Non-pigmented ciliary epithelial cell (primary cell): ENCODE measurements at regions not wholly inside any gene's neighbourhood (a gene's known extent, or its start where the extent isn't known, plus 50 kb on each side); places are given as distances from the start of the nearest gene placed in this dataset.
A peak's percentile ranks its signal among the peaks of the same experiment; 100 is the strongest.
"Not testable (repeated sequence)": the region's sequence is repeated elsewhere in the genome, so short reads cannot be mapped to it uniquely, and the experiment has no call there.

Experiments used
- DNase-seq: peaks from one replicate; pipeline ENCODE4 v3.0.0-alpha.2; 2010; ENCODE audit warnings: low read depth

DNA sequence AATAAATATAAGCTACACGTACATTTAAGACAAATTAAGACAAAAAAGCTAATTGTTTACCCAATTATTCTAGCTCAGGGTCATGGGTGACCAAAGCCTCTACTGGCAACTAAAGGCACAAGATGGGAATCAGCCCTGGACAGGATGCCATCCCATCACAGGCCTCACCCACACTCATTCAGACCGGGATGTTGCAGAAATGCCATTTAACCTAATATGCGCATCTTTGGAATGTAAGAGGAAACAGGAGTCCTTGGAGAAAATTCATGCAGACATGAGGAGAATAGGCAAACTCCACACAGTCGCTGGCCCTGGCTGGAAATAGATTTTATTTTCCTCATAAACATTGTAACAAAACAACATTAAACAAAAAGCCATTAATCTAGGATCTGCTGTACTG, 2003.8 kb upstream of the CDH9 start:
- no peak for DNase-seq

DNA sequence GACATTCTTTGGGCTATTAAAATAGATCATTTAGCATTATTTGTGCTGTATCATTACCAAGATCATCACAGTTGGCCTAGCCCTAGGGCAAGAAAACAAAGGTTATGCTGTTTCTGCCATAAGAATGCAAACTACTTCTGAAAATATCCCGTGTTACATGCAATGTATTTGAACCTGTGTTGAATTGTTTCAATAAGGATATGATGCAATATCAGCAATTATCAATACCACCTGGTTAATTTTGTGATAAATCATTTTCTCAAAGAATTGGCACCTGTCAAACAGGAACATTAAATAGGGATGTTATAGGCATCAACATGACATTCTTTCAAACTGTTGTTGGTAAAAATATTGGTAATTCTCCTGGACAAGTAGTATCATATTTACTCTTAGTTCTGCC, 2002.0 kb upstream of the CDH9 start:
- no peak for DNase-seq

DNA sequence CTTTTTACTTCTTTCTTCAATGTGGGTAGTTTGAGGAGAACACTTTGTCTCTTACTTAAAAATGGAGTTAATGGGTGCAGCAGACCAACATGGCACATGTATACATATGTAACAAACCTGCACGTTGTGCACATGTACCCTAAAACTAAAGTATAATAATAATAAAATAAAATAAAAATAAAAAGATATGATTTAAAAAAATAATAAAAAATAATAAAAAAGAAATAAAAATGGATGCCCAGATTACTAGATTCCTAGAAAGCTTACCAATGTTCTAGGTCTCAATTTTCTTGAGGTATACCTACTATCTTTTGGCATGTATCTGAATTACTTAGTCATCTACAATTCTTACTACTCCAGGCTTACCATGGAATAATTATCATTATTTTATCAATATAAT, 2001.6 kb upstream of the CDH9 start:
- no peak for DNase-seq

DNA sequence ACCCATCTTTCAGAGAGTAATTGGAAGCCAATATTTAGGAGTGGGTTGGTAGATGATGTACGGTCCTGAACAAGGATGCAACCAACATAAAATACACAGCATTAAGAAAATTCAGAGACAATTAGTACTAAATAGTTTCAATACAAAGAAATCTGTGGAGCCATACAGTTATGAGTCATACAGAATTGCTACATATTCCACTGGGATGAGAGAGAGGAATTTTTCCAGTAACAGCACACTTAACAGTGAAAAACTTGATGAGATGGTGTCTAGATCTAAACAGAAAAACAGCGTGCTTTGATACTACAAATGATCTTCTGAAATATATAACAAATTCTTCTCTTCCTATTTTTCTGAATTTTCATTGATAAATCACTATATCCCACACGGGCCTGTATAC, 1999.3 kb upstream of the CDH9 start:
- DNase-seq, result no peak

DNA sequence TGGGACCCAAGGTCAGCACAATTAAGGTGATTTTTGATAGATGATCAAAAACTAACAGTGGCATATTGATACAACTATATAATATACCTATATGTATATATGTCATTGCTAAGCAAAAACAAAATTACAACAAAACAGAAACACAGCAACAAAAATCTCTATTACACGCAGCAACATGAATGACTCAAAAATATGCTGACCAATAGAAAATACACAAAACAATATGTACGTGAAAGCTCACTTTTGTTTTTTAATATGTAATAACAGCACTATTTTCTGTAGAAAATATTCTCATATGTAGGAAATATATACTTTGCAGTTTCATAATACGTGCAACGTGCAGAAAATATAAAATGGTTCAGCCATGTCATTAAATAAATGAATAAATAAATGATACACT, 1985.7 kb upstream of the CDH9 start:
- no peak for DNase-seq

DNA sequence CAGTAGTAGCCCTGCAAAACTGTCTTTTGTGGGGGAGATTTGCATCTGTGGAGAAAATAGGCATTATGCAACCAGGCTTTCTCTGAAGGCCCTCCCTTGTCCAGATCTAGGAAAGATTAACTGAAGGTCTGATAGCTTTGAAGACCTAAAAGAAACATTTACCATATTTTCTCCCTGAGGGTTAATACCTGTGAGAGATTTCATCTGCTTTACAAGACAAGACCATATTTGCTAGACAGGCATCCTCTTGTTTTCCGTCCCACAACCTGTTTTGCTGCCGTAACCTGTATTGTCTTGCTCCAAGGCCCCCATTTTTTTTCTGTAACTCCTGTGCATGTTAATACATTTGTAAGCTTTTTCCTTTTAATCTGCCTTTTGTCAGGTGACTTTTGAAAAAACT, 1985.2 kb upstream of the CDH9 start:
- no peak for DNase-seq

DNA sequence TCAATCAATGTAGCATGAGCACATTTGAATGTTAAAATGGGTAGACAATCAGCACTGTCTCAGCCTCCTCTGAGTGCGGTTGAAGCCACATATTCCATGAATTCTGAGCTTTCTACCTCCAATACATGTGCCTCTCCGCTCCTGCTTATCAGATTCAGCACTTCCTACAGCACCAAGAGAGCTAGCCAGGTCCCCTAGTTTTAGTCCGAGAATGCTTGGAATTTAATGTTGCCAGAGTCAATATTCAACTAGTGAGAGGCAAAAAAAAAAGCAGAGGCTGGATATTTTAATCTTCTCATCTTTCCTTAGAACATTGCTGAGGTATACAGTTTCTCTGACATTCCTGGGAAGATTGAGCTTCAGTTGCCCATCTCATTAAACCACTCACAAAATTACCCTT, 1979.1 kb upstream of the CDH9 start:
- DNase-seq, result no peak

DNA sequence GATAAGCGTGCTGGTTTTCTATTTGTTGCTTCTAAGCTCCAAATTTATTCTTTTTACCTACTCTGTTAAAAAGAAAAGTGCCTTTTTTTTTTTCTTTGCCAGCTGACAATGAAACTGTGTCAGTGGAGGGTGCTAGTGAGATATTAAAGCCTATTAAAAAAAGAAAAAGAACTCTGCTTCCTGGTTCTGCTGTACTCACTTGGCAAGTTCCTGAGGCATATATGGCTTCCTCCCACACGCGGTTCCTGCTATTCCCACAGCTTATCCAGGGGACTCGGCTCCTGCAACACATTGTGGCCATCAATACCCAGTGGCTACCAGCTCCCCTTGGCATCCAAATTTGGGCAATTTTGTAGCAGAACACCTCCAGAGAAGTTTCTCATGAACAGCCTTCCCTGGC, 1977.7 kb upstream of the CDH9 start:
- no peak for DNase-seq

DNA sequence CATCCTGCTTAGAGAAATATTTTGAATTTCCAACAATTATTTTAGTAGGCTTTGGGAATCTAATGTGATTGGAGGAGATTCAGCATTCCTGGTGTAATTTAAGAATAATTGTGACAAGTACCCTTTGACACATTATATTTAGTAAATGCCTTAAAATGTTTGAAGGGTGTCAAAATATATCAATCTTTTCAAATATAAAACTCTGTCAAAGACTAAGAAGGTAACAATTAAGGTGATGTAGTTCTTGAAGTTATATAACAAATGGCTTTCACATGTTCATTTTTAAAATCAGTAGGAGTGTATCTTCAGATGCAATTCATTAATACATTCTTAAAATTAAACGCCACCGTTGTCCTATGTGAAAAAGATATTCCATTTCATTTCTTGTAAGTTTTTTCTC, 1977.1 kb upstream of the CDH9 start:
- no peak for DNase-seq

DNA sequence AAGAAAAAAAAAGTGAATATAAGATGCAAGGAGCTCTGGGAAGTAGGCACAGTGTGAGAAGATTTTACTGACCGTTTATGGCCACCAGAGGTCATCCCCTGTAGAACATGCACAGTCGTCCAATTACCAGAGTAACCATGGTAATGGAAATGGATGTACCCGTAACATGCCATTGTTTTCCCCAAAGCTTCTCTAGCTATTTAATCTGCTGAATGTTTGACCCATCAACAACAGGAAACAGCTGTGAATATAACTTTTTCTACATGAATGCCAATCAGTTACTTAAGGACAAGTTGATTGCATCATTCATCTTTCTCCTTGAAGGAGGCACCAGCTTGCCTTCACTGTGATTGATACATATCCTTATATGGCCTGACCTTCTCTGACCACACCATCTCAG, 1967.0 kb upstream of the CDH9 start:
- no peak for DNase-seq

DNA sequence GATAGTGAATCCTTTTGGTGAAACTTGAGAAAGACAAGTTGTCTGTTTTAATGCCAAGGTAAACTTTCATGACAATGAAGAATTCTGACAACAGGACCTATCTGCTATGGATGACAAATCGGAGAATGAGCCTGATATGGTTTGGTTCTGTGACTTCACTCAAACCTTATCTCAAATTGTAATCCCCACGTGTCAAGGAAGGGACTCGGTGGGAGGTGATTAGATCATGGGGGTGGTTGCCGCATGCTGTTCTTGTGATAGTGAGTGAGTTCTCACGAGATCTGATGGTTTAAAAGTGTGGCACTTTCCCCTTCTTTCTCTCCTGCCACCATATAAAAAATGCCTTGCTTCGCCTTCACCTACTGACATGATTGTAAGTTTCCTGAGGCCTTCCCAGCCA, 1964.1 kb upstream of the CDH9 start:
- DNase-seq, result no peak

DNA sequence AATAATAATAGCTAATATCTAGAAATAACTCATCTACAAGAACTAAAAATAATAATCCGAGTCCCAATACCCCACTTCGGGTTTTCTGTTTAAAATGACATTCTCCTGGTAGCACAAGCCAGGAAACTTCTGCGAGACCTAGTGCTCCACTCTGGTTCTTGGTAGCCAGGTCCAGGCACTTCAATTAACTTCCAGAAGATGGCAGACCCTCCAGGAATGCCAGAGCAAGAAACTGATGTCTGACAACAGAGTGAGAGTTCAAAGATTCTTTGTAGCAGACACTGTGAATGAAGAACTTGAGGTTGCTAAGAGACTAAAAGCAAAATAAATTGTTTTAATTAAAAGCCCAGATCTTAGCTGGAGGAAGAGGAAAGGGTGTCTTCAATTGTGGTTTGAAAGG, 1963.3 kb upstream of the CDH9 start:
- DNase-seq, result no peak

DNA sequence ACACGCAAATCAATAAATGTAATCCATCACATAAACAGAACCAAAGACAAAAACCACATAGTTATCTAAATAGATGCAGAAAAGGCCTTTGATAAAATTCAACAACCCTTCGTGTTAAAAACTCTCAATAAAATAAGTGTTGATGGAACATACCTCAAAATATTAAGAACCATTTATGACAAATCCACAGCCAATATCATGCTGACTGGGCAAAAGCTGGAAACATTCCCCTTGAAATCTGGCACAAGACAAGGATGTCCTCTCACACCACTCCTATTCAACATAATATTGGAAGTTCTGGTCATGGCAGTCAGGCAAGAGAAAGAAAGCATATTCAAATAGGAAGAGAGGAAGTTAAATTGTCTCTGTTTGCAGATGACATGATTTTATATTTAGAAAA, 1946.3 kb upstream of the CDH9 start:
- no peak for DNase-seq

DNA sequence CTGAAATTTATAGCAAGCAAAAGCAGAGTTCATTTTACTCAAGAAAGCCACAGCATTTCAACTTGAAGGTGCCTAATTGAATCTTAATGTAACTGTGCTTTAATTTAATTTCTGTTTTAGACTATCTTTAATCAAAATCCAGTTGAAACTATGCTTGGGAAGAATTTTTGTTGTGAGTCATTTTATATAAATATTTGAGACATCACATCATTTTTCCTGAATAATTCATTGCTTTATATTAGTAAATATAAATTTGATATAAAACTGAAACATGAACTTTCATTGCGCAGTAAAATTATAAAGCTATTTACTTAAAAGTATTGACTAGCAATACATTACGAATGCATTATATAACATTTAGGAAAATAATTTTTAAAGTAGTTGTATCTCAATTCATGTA, 1937.1 kb upstream of the CDH9 start:
- DNase-seq, result no peak

DNA sequence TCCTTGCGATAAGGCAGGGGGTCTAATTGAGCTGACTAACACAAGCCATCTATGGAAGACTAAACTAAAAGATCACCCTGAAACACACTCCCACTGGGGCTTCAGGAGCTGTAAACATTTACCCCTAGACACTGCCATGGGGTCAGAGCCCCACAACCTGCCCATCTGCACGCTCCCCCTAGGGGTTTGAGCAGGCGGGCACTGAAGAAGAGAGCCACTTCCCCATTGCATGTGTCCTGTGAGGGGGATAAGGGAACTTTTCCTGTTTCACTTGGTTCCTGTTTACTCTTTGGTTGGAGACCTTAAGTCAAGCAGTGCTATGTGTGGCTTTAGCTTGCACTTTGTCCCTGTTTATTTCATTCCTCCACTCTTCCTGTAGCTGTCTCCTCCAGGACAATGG, 1929.5 kb upstream of the CDH9 start:
- no peak for DNase-seq

DNA sequence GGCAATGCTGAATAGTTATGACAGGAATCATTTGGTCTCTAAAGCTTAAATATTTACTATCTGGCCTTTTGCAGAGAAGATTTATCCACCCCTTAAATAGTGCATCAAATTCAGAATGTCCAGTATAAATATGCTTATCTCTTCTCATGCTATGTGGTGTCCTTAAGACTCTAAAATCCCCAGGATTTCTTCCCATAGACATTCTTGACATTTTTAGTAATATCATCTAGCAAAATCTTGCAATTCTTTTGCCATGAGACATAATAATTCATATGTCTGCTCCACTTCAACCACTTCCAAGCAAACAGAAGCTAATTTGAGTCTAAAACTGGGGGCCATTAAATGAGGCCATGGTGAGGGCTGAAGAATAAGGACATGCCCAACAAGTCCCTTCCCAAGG, 1923.4 kb upstream of the CDH9 start:
- DNase-seq, result peak; percentile 28

DNA sequence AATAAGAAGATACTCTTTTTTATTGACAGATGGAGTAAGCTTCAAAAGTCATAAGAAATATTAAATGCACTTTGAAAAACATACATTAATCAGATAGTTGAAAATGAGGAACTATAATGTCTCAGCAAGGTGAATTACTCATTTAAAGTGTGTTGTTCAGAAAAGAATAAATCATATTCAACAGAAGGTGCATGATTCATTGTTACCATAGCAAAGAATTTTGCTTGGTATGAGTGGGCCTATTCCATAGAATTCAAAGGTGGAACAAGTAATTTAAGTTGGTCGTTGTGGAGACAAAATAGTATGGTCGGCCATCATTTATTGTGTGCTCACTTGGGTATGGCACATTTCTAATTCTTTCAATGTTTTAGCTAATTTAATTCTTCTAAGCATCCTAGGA, 1920.2 kb upstream of the CDH9 start:
- DNase-seq, result no peak

DNA sequence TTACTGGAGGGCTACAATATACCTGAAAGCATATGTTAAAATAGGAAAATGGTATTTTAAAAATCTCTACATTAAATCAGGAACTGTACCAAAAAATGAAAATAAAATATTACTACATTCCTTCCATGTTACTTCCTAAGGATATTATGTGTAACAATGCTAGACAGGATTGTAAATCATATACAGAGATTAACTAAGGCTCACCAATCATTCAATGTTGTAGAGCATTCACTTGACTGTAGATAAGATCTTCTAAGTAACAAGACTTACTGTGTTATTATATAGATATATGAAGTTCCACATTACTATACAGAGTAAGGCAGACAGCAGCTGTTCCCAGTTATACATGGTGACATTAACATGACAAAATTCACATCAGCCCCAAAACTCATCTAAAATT, 1919.1 kb upstream of the CDH9 start:
- no peak for DNase-seq

DNA sequence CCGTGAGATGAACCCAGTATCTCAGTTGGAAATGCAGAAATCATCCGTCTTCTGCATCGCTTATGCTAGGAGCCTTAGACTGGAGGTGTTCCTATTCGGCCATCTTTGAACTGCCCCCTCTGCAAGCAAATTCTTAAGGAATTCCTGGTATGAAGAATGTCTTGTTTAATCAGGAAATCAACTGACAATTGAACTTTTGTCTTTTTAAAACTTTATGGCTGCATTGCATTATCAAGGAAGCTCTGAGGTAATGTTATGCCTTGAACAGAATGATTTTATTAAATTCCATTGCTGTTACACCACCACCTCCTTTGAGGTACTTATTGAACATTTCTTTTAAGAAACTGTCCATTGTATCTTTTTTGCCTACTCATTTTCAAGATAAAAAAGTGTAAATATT, 1915.7 kb upstream of the CDH9 start:
- DNase-seq, result peak; percentile 28

DNA sequence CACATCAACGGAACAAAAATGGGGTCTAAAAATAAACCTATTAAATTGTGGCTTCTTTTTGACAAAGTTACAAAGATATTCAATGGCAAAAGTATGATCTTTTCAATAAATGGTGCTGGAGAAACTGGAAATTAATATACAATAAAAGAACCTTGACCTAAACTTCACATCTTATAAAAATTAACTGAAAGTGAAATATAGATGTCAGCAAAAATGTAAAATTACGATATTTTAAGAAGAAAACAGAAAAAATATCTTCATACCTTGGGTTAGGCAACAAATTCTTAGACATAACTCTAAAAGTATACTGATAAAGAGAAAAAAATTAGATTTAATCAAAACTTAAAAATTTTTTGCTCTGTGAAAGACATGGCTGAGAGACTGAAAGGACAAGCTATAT, 1909.5 kb upstream of the CDH9 start:
- DNase-seq, result no peak

DNA sequence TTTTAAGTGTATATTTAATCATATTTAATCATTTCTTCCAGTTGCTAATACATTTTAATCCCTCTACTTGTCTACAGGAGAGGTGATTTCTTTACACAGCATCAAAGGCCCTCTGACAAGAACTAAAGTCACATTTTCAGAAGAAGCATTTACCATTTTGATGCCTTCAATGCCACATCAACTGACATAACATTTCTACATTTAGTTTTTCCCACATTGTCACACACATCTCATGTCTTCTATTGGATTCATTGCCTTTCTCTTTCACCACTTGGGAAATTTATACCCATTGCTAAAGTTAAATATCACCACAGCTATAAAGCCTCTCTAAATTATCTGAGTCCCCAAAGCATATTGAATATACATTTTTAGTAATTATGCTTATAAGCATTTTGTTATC, 1907.5 kb upstream of the CDH9 start:
- DNase-seq, result no peak

DNA sequence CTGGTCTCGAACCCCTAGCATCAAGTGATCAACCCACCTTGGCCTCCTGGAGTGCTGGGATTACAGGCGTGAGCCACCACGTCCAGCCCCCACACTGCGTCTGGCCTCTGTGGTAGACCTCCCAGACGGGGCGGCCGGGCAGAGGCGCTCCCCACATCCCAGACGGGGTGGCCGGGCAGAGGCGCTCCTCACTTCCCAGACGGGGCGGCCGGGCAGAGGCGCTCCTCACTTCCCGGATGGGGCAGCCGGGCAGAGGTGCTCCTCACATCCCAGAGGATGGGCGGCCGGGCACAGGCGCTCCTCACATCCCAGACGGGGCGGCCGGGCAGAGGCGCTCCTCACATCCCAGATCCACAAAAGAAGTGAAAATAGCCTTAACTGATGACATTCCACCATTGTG, 1891.0 kb upstream of the CDH9 start:
- not testable (repeated sequence) for DNase-seq

DNA sequence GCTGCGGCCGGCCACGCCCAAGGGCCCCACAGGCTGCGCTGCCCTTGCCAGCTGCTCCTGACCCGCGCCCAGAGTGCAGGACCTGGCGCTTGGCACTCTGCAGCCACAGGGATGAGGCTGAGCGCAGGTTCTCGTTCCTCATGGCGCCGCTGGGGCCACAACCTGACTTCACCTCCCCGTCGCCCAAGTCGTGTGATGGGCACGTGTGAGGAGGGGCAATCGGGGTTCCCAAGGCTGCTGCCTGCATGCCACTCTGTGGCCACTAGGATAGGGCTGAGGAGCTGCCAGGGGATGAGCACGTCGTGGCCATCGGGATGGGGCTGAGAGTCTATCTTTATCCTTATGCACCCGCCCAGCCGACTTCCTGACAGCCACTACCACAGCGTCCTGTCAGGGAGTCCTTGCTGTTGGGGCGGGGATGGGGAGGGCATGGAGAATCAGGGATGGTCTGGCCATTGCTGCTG, 1890.0 kb upstream of the CDH9 start:
- not testable (repeated sequence) for DNase-seq

DNA sequence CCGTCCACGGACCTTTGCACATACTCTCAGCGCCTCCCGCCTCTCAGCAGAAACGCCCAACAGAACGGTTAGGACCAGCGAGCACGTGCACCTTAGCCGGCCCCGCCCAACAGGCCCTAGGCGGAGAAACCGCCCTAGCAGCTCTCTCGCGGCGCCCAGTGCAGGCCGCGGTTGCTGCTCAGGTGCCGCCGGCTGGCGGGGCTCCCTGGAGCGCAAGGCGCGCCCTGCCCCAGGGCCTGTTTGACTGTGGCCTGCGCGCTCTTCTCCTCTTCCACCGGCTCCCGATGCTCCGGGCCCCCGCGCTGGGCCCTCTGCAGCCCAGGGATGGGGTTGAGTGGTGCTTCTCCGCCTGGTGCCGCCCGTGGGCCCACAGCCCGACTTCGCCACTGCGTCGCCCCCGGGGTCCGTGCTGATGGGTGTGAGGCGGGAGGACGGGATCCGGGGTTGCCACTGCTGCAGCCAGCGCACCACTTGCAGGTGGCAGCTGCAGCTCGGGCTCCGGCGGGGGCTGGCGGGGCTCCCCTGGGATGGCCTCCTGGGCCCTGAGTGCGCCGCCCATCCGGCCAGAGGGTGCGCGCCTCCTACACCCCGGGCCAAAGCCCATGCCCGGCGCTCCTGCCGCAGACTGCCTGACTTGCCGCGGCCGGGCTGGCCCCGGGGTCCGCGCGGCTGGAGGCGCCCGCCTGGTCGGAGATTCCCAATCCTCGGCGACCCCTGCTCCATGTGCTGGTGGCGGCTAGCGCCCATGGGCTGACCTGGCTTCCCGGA, 1889.4 kb upstream of the CDH9 start:
- DNase-seq, result no peak

DNA sequence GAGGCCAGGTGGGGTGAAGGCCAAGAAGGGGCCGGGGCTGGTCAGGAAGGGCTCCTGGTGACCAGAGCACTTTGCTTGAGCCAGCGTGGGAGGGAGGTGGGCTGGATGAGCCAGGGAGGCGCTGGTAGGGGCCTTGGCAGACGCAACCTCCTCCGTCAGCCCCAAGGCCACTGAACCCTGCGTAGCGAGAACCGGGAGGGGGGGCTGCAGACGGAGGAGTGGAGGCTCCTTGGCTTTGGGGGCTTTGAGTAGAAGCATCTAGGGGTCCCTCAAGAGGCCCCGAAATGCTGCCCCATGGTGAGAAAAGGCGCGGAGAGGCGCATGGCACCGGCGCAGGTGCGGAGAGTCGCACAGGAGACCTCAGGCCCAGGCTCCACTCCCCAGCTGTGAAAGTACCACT, 1888.0 kb upstream of the CDH9 start:
- DNase-seq, result no peak
